Thyroid gland (tissue), 4 donors: ENCODE measurements at regions not wholly inside any gene's neighbourhood (a gene's known extent, or its start where the extent isn't known, plus 50 kb on each side); places are given as distances from the start of the nearest gene placed in this dataset.

Experiments used
- DNase-seq, 2 donors: peaks; one replicate each; pipeline ENCODE4 v3.0.0-alpha.2; 2019
- H3K27ac ChIP-seq, 3 donors: fragments of 200-600 bp; sonication (generic); 1 replicate in 2 of 3; 2 replicates in 1 of 3; pipeline ENCODE4 v1.5.1; 2016 to 2019; ENCODE audit warnings: mild to moderate bottlenecking in 1 of 3, moderate library complexity in 1 of 3
- H3K27me3 ChIP-seq: fragments of 200-600 bp; sonication (generic); one replicate; pipeline ENCODE4 v1.5.1; 2019
- H3K36me3 ChIP-seq, 2 donors: fragments of 200-600 bp; sonication (generic); one replicate each; pipeline ENCODE4 v1.5.1; 2016 to 2019
- H3K4me1 ChIP-seq, 2 donors: fragments of 200-600 bp; sonication (generic); one replicate each; pipeline ENCODE4 v1.5.1; 2017 to 2019
- H3K4me3 ChIP-seq, 3 donors: fragments of 200-600 bp; sonication (generic); replicated peaks in 1 of 3; 1 replicate in 2 of 3; 2 replicates in 1 of 3; pipeline ENCODE4 v1.5.1; 2016; ENCODE audit warnings: mild to moderate bottlenecking in 1 of 3
- H3K9me3 ChIP-seq: fragments of 200-600 bp; sonication (generic); one replicate; pipeline ENCODE4 v1.5.1; 2017
- CTCF ChIP-seq, 6 experiments: fragments of 200-600 bp in 3 of 6; fragments of 450-650 bp in 3 of 6; sonication (generic) in 3 of 6; IDR thresholded peaks; one replicate each; pipeline ENCODE4 v1.5.1; 2016 to 2019; ENCODE audit warnings: antibody characterized with exemption in 6 of 6, mild to moderate bottlenecking in 2 of 6, inconsistent platforms in 1 of 6, moderate library complexity in 1 of 6
- POLR2A ChIP-seq, 2 donors: fragments of 450-650 bp; IDR thresholded peaks; one replicate each; pipeline ENCODE4 v1.6.1; 2017; ENCODE audit warnings: antibody characterized with exemption in 2 of 2, mild to moderate bottlenecking in 2 of 2, moderate library complexity in 1 of 2
- WGBS, 2 donors: methylation state at CpG; one replicate each; pipeline ENCODE4 v1.1.5; 2017; 5-methylcytosine and 5-hydroxymethylcytosine counted together
- intact Hi-C: fragments of 100-400 bp; cut with DNase I; formaldehyde crosslinking; loops from one replicate; pipeline ENCODE4 v1.15.1; 2023

GRCh38 chr11:128021349-128022006, 565.9 kb downstream of the ETS1 start:
- WGBS, 2 donors: 70% methylated on average over 5 of the region's 5 CpGs

GRCh38 chr11:128018692-128019091, 568.7 kb downstream of the ETS1 start:
- intact Hi-C loops: no loop called here
- no peak for DNase-seq
- WGBS, 2 donors: 95 to 96% methylated on average over 6 of the region's 6 CpGs
- Histone ChIP-seq H3K4me3 (no peak overlapping the region), H3K36me3 (no peaks in the 10 kb centered on the region), H3K27ac (no peak overlapping the region), H3K27me3 (no peaks in the 10 kb centered on the region), H3K9me3 (no peaks in the 10 kb centered on the region), H3K4me1 (no peaks in the 10 kb centered on the region)
- TF ChIP-seq POLR2A (IDR thresholded peaks at IDR 0.05): no peak

More at GRCh38 chr11:128021349-128022006, 565.9 kb downstream of the ETS1 start:
- TF ChIP-seq CTCF (IDR thresholded peaks at IDR 0.05) (no peak), POLR2A (IDR thresholded peaks at IDR 0.05) (no peak)
- intact Hi-C loops: no loop called here
- no peak overlapping the region for H3K4me3 ChIP-seq
- H3K4me1 ChIP-seq: no peaks in the 10 kb centered on the region
- DNase-seq: no peak
- H3K27ac ChIP-seq: no peak overlapping the region
- no peaks in the 10 kb centered on the region for H3K27me3 ChIP-seq
- no peaks in the 10 kb centered on the region for H3K9me3 ChIP-seq
- H3K36me3 ChIP-seq: no peaks in the 10 kb centered on the region

GRCh38 chr11:128005562-128005961, 581.8 kb downstream of the ETS1 start:
- DNase-seq: no peak
- intact Hi-C loops: no loop called here
- Histone ChIP-seq H3K36me3 (no peaks in the 10 kb centered on the region), H3K4me1 (no peaks in the 10 kb centered on the region), H3K4me3 (no peak overlapping the region), H3K27ac (no peak overlapping the region), H3K9me3 (no peaks in the 10 kb centered on the region), H3K27me3 (no peaks in the 10 kb centered on the region)
- WGBS, 2 donors: 85 to 87% methylated on average over 2 of the region's 2 CpGs
- TF ChIP-seq CTCF (IDR thresholded peaks at IDR 0.05): no peak
- no peak for TF ChIP-seq POLR2A (IDR thresholded peaks at IDR 0.05)

- no peak for DNase-seq
- WGBS, 2 donors: 95 to 97% methylated on average over 5 of the region's 5 CpGs
- intact Hi-C loops: no loop called here
- H3K9me3 ChIP-seq: no peaks in the 10 kb centered on the region
- TF ChIP-seq POLR2A (IDR thresholded peaks at IDR 0.05) (no peak), CTCF (IDR thresholded peaks at IDR 0.05) (no peak)
- no peaks in the 10 kb centered on the region for H3K27me3 ChIP-seq
- H3K4me3 ChIP-seq: no peak overlapping the region
- no peaks in the 10 kb centered on the region for H3K4me1 ChIP-seq
- no peak overlapping the region for H3K27ac ChIP-seq
- no peaks in the 10 kb centered on the region for H3K36me3 ChIP-seq
Measured at GRCh38 chr11:127998421-127998820, 588.9 kb downstream of the ETS1 start.

GRCh38 chr11:127997594-127997993, 589.8 kb downstream of the ETS1 start:
- WGBS, 2 donors: 87 to 88% methylated on average over 2 of the region's 2 CpGs
- Histone ChIP-seq H3K4me1 (no peaks in the 10 kb centered on the region), H3K4me3 (no peak overlapping the region), H3K36me3 (no peaks in the 10 kb centered on the region), H3K27me3 (no peaks in the 10 kb centered on the region), H3K27ac (no peak overlapping the region), H3K9me3 (no peaks in the 10 kb centered on the region)
- no peak for DNase-seq
- intact Hi-C loops: no loop called here
- TF ChIP-seq POLR2A (IDR thresholded peaks at IDR 0.05): no peak
- TF ChIP-seq CTCF (IDR thresholded peaks at IDR 0.05): no peak
